DMS 273 (cell line): ENCODE measurements at regions not wholly inside any gene's neighbourhood (a gene's known extent, or its start where the extent isn't known, plus 50 kb on each side); places are given as distances from the start of the nearest gene placed in this dataset.

Experiments used
- DNase-seq: peaks from one replicate; lab custom pipeline; 2025; ENCODE audit not compliant: unreplicated experiment; lab: John Stamatoyannopoulos, UW

- DNase-seq = no peak
Observed at GRCh38 chr3:107100137-107100536, 277.1 kb upstream of the CCDC54 start.

- no peak for DNase-seq
Observed at GRCh38 chr3:107100573-107100972, 276.7 kb upstream of the CCDC54 start.

GRCh38 chr3:107103786-107104185 lies 273.5 kb upstream of the CCDC54 start:
- DNase-seq = no peak

- no peak for DNase-seq
Observed at GRCh38 chr3:107106316-107106715, 270.9 kb upstream of the CCDC54 start.

- DNase-seq = no peak
Observed at GRCh38 chr3:107106907-107107306, 270.3 kb upstream of the CCDC54 start.

- no peak for DNase-seq
Observed at GRCh38 chr3:107110596-107111305, 266.5 kb upstream of the CCDC54 start.

- no peak for DNase-seq
Observed at GRCh38 chr3:107111872-107112271, 265.4 kb upstream of the CCDC54 start.

- no peak for DNase-seq
Observed at GRCh38 chr3:107112356-107112755, 264.9 kb upstream of the CCDC54 start.

- no peak for DNase-seq
Observed at GRCh38 chr3:107116251-107116650, 261.0 kb upstream of the CCDC54 start.

- DNase-seq = no peak
Observed at GRCh38 chr3:107117156-107117555, 260.1 kb upstream of the CCDC54 start.

- peak; percentile 88 for DNase-seq
Observed at GRCh38 chr3:107117922-107118536, 259.2 kb upstream of the CCDC54 start.

GRCh38 chr3:107124885-107125284 lies 252.4 kb upstream of the CCDC54 start:
- peak; percentile 84 for DNase-seq

GRCh38 chr3:107128946-107129345 lies 248.3 kb upstream of the CCDC54 start:
- DNase-seq = peak; percentile 10

- DNase-seq = no peak
Observed at GRCh38 chr3:107130089-107130700, 247.0 kb upstream of the CCDC54 start.

- no peak for DNase-seq
Observed at GRCh38 chr3:107132674-107133073, 244.6 kb upstream of the CCDC54 start.

- no peak for DNase-seq
Observed at GRCh38 chr3:107133891-107134290, 243.3 kb upstream of the CCDC54 start.

GRCh38 chr3:107142171-107142570 lies 235.1 kb upstream of the CCDC54 start:
- peak; percentile 94 for DNase-seq

- peak; percentile 87 for DNase-seq
Observed at GRCh38 chr3:107142786-107143575, 234.3 kb upstream of the CCDC54 start.

GRCh38 chr3:107150675-107151074 lies 226.6 kb upstream of the CCDC54 start:
- DNase-seq = no peak

GRCh38 chr3:107153981-107154380 lies 223.3 kb upstream of the CCDC54 start:
- DNase-seq = no peak

- DNase-seq = no peak
Observed at GRCh38 chr3:107172411-107172810, 204.8 kb upstream of the CCDC54 start.

GRCh38 chr3:107184375-107184774 lies 192.9 kb upstream of the CCDC54 start:
- no peak for DNase-seq
